HG02763 (cell line): ENCODE measurements at regions not wholly inside any gene's neighbourhood (a gene's known extent, or its start where the extent isn't known, plus 50 kb on each side); places are given as distances from the start of the nearest gene placed in this dataset.
"Not testable (repeated sequence)": the region's sequence is repeated elsewhere in the genome, so short reads cannot be mapped to it uniquely, and the experiment has no call there.

Source experiments
- ATAC-seq: cut with Tn5 transposase; IDR thresholded peaks from one replicate; pipeline ENCODE4 v1.9.1; 2021; ENCODE audit warnings: mild to moderate bottlenecking, moderate library complexity; ENCODE audit not compliant: unreplicated experiment

- ATAC-seq, result no peak
Measured at GRCh38 chr15:95761501-95762165, 568.9 kb upstream of the NR2F2 start.

- no peak for ATAC-seq
Measured at GRCh38 chr15:95763426-95763825, 567.1 kb upstream of the NR2F2 start.

- no peak for ATAC-seq
Measured at GRCh38 chr15:95765161-95765560, 565.3 kb upstream of the NR2F2 start.

DNA sequence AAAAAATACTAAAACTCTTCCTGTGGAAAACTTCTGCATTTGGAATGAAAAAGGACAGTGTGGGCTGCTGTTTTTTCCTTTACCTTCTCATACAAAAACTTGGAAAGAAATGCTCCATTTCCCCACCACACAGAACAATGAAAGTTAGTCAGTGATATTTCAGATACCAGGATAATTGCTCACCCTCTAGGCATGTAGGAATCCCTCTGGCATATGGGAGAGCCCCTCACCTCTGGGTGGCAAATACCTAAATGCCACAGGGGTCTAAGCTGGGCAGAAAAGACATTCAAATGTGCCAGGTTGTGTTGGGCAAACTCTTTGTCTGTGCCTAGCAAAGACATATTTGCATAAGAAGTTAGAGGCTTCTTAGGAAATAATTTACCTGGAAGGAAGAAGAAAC, 560.3 kb upstream of the NR2F2 start:
- ATAC-seq, result no peak

GRCh38 chr15:95772982-95773381, 557.5 kb upstream of the NR2F2 start:
- no peak for ATAC-seq

- ATAC-seq, result no peak
Measured at GRCh38 chr15:95784508-95784907, 546.0 kb upstream of the NR2F2 start.

DNA sequence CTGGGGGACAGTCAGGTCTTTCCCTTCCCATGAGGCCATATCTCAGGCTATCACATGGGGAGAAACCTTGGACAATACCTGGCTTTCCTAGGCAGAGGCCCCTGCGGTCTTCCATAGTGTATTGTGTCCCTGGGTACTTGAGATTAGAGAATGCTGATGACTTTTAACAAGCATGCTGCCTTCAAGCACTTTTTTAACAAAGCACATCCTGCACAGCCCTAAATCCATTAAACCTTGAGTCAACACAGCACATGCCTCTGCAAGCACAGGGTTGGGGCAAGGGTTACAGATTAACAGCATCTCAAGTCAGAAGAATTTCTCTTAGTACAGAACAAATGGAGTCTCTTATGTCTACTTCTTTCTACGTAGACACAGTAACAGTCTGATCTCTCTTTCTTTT, 545.2 kb upstream of the NR2F2 start:
- not testable (repeated sequence) for ATAC-seq

- ATAC-seq, result no peak
Measured at GRCh38 chr15:95793231-95793630, 537.3 kb upstream of the NR2F2 start.

GRCh38 chr15:95795386-95795785, 535.1 kb upstream of the NR2F2 start:
- ATAC-seq, result no peak

- ATAC-seq, result no peak
Measured at GRCh38 chr15:95799286-95800200, 531.0 kb upstream of the NR2F2 start.

- no peak for ATAC-seq
Measured at GRCh38 chr15:95804484-95804883, 526.0 kb upstream of the NR2F2 start.

- ATAC-seq, result no peak
Measured at GRCh38 chr15:95812491-95812890, 518.0 kb upstream of the NR2F2 start.

GRCh38 chr15:95814908-95815307, 515.6 kb upstream of the NR2F2 start:
- no peak for ATAC-seq

- ATAC-seq, result no peak
Measured at GRCh38 chr15:95816591-95816990, 513.9 kb upstream of the NR2F2 start.

DNA sequence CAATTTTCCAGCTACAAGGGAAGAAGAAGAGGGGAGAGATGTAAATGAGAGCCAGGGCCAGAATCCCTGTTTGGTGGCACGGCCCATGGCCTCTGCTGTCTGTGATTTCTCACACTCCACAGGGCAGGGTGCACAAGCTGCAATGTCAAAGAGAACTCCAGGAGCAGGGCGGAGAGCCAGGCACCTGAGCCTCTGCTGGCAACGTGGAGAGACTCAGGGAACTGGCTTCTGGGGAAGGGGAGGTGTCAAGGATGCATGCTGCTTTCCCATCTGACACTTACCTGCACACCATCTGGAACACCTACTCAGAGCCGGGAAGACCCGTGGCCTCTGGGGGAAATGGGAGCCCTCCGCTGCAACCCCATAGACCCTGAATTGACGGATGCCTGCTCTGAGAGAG, 507.5 kb upstream of the NR2F2 start:
- ATAC-seq, result no peak

- ATAC-seq, result no peak
Measured at GRCh38 chr15:95825208-95825607, 505.3 kb upstream of the NR2F2 start.

DNA sequence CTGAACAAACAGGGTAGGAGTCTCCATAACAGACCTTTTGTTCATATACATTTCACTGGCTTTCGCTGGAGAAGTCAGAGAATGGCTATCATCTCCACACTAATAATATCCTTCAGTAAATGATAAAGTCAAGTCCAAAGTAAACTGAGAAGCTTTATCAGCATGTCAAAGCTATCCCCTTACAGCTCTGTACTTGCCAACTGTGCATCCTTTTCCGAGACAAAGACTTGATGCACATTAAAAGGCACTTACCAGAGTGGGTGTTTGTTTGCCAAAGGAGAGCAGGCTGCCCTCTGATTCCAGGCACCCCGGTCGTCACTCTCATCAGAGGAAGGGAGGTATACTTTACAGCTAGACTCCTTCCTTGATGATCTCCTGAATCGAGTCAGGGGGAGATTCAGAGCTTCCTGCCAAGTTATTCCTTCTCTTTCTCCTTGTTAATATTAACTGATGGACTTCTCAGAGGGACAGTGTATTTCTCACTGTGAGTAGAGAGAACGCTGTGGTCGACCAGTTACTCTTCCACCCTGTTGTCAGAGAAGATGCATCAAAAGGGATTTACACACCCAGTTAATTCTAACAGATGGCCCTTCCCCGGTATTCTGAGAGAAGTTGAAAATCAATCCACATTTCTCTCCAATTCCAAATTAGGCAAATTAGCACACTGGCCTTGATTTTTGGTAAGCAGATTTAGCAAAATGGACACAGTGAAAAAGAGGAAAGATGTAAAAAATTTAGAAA, 504.7 kb upstream of the NR2F2 start:
- ATAC-seq, result no peak

DNA sequence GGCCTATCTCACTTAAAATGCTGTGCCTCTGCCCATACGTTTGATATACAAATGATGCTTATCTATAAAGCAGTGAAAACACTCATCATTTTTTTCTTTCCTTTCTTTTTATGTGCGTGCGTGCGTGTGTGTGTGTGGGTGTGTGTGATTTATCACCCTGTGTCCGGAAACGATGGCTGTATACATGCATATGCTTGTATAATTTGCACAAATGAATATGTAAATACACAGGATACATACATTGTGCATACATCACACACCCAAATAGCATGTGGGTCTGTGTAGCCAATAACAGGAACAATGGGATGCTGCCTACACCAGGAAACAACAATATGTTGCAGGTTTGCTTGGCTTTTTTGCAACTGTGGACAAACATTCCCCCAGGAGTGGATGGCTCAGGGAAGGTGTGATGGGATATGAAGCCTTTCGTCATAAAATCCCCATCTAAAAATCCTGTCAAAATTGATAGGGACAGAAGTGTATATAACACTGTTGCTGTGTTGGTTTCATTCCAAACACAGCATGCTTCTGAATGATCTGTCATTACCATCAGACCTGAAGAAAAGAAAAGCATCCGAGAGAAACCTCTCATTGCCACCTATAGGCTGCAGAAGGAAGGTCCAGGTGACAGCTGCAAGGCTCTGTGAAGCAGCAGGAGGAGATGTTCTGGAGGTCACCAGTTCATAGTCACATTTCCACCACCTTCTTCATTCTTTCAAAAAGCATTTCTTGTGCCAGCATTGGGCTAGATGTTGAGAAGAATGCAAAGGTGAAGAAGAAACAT, 503.9 kb upstream of the NR2F2 start:
- no peak for ATAC-seq

DNA sequence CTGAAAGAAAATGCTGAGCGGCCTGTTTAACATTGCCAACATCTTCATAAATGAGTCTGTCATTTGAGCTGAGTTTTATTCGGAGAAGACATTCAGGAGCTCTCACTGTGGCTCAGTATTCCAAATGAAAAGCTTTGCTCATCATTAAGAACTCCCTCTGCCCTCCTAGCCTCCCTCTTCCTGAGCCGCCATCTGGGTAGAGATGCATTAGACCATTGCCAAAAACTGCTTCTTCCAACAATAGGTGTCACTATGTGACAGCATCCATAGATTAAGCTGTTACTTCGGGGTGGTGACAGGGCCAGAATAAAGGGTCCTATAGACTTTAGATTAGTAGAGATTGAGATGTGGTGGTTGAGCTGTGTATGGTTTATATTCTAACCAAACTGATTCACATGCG, 501.4 kb upstream of the NR2F2 start:
- no peak for ATAC-seq

DNA sequence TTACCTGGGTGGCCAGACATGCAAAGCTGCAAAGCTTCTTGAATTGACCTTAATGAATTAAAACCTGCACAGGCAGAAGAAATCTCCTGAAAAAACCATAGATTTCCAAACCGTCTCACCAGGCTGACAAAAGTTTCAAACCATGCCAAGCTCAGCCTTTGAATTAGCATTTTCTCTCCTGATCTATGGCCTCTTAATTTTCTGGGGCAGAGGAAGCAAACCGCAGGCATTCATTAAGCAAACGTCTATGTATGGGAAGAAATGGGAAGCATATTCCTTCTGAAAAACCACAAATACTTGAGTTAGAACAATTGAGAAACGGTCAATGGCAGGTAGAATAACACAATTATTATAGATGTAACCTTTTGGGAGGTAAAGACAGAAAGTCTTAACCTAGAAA, 500.2 kb upstream of the NR2F2 start:
- ATAC-seq, result no peak

DNA sequence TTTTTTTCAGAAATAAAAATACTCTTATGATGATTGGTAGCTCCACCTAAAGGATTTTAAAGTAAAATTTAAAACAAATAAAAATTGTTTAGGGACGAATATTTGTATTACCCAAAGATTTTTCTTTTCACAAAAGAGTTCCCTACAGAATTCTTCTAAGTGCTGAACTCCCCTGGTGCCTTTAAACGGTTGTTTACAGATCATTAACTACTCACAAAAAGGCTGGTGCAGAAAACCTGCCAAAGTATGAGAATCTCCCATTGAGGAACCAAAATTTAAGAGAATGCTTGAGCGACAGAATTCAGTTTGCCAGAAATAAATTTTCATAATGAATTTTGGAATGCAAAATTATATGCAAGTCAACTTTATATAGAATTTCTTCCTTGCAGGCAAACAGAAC, 497.8 kb upstream of the NR2F2 start:
- no peak for ATAC-seq
